GM19035 (cell line): ENCODE measurements at regions not wholly inside any gene's neighbourhood (a gene's known extent, or its start where the extent isn't known, plus 50 kb on each side); places are given as distances from the start of the nearest gene placed in this dataset.

Experiments used
- ATAC-seq: cut with Tn5 transposase; IDR thresholded peaks from one replicate; pipeline ENCODE4 v1.9.1; 2021; ENCODE audit not compliant: unreplicated experiment

DNA sequence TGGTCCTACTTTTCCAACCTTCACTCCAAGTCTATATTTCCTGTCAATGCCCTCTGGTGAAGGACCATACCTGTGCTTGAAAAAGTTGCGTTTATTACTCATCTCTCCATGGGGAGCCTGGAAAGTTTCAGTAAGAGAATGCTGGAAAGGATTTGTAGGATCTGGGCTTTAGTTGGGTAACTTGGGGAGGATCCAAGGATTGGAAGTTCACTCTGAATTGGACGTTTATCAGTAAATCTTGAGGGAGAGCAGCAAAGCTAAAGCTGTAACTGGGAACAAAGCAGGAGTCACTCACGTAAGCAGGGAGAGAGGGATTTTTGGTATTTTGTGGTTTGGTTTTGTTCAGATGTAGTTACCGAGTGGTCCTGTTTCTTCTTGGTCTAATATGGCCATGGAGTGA, 51.4 kb upstream of the NPVF start:
- ATAC-seq = no peak

DNA sequence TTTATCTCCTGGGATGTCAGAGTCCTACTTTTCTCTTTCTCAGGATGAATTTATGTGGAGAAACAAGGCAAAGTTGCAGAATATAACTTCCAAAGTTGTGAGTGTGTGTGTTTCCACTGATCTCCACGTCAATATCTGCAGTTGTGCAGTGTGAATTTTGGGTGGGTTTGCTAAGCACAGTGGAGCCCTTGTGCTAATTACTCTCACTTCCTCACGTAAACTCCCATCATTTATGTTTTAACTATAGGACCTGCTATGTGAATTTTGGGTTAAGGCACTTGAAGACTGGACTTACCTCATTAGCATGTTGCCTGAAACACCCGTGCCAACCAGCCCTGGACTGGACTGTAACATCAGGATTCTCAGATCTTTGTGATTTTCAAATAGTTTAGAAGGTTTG, 51.9 kb upstream of the NPVF start:
- ATAC-seq = no peak

DNA sequence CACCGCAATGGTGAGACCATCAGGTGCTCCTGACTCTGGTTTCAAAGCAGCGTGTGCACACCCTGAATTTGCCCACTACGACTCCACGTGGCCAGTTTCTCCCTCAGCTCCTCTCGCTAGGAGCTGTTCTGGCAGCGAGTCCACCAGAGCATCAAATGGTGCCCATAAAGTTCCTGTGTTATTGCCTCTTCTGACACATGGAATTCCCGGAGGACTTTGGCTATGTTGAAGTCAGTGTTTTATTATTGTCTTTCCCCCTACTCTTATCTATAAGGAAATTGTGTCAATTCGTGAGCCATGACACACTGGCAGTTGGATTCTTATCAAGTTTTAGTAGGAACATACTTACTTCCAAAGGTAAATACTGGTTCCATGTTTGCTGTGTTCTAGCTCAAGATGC, 53.9 kb upstream of the NPVF start:
- ATAC-seq = no peak

- no peak for ATAC-seq
Measured at GRCh38 chr7:25286756-25287155, 58.5 kb upstream of the NPVF start.

DNA sequence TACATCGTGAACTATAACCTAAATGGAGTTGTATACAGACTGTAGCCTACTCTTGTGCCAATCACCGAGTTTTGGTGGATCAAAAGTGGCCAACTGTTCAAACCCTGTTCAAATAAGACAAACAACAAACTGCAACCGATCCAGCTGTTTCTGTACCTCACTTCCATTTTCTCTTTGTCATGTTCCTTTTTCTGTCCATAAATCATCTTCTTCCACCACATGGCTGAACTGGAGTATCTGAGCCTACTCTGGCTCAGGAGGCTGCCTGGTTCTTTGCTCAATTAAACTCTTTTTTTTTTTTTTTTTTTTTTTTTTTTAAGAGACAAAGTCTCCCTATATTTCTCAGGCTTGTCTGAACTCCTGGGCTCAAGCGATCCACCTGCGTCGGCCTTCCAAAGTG, 59.0 kb upstream of the NPVF start:
- ATAC-seq = no peak

- no peak for ATAC-seq
Measured at GRCh38 chr7:25288556-25289307, 60.4 kb upstream of the NPVF start.

- no peak for ATAC-seq
Measured at GRCh38 chr7:25289518-25289917, 61.2 kb upstream of the NPVF start.

DNA sequence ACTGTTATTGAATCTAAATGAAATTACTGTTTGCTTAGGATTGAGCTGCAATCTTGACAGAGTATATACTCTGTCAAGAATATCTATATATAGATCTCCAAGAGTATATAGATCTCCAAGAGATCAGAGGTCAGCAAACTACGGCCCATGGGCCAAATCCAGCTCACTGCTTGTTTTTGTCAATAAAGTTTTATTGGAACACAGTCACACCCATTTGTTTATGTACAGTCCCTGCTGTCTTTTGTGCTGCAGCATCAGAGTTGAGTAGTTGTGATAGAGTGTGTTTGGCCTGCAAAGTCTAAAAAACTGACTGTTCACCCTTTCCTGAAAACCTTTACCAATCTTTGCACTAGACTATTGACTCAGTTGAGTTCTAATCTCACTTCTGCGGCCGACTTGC, 66.3 kb upstream of the NPVF start:
- no peak for ATAC-seq

- no peak for ATAC-seq
Measured at GRCh38 chr7:25295387-25295786, 67.1 kb upstream of the NPVF start.

- no peak for ATAC-seq
Measured at GRCh38 chr7:25296086-25296485, 67.8 kb upstream of the NPVF start.

GRCh38 chr7:25297278-25297677, 69.0 kb upstream of the NPVF start:
- ATAC-seq = no peak

- no peak for ATAC-seq
Measured at GRCh38 chr7:25303281-25304181, 75.2 kb upstream of the NPVF start.

GRCh38 chr7:25304691-25305090, 76.4 kb upstream of the NPVF start:
- no peak for ATAC-seq

DNA sequence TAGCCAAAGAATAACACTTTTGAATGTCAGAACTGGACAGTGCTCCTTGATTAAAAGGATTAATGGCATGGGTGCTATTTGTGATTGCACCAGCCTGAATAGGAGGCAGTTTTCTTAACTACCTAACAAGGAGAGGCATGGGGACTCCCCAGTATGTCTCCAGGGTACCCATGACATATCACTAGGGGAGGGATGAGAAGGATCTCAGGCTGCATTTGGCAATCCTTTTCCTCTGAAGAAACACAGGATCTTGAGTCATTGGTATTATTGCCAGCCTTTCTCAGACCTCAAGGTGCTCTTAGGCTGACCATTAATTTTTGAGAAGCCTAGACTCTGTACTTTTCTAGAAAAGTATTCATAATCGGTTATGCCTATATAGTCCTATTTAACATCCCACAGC, 77.5 kb upstream of the NPVF start:
- no peak for ATAC-seq

GRCh38 chr7:25307624-25308023, 79.3 kb upstream of the NPVF start:
- no peak for ATAC-seq

DNA sequence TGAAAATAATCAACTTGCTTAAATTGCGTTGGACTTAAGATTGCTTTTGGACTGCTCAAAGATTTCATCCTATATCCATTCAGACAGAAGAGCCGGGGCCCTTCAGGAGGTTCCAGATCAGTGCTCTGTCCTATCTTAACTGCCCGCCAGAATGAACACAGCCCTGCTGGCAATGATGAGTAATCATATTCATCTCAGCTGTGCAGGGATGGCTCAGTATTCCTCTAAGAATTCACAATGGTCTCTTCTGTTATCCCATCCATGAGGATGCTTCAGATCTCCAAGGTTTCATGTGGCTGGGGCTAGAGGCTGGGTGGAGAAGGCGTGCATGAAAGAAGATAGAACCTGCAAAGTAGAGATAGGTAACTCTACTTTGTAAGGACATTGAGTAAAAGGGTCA, 80.0 kb upstream of the NPVF start:
- no peak for ATAC-seq

- no peak for ATAC-seq
Measured at GRCh38 chr7:25308906-25309705, 80.8 kb upstream of the NPVF start.

GRCh38 chr7:25310896-25311295, 82.6 kb upstream of the NPVF start:
- ATAC-seq = no peak

GRCh38 chr7:25311346-25311745, 83.1 kb upstream of the NPVF start:
- ATAC-seq = no peak

GRCh38 chr7:25312968-25313367, 84.7 kb upstream of the NPVF start:
- no peak for ATAC-seq

- ATAC-seq = no peak
Measured at GRCh38 chr7:25313526-25313925, 85.2 kb upstream of the NPVF start.
